Endothelial cell of umbilical vein (primary cell): ENCODE measurements at regions not wholly inside any gene's neighbourhood (a gene's known extent, or its start where the extent isn't known, plus 50 kb on each side); places are given as distances from the start of the nearest gene placed in this dataset.

Experiments used
- EZH2 ChIP-seq: IDR thresholded peaks from 2 replicates; pipeline ENCODE4 v1.6.1; 2012; ENCODE audit warnings: borderline replicate concordance, low read depth, mild to moderate bottlenecking, moderate library complexity, low read length, inconsistent platforms; ENCODE audit not compliant: severe bottlenecking
- FOS ChIP-seq: IDR thresholded peaks from 2 replicates; pipeline ENCODE4 v1.6.1; 2011; ENCODE audit warnings: mild to moderate bottlenecking, low read length, moderate library complexity, borderline replicate concordance; ENCODE audit not compliant: insufficient read depth
- GATA2 ChIP-seq: IDR thresholded peaks from 2 replicates; pipeline ENCODE4 v1.7.0; 2011; ENCODE audit warnings: low read depth, mild to moderate bottlenecking, moderate library complexity, mixed read lengths, low read length; ENCODE audit not compliant: insufficient read length, insufficient read depth
- JUN ChIP-seq: IDR thresholded peaks from 2 replicates; pipeline ENCODE4 v1.6.1; 2011; ENCODE audit warnings: borderline replicate concordance, low read depth; ENCODE audit not compliant: insufficient read length, insufficient read depth
- MYC ChIP-seq: IDR thresholded peaks from one replicate; pipeline ENCODE4 v1.6.1; 2011; ENCODE audit warnings: mild to moderate bottlenecking, low read depth, low read length
- POLR2A ChIP-seq: IDR thresholded peaks from 2 replicates; pipeline ENCODE4 v1.6.1; 2012; ENCODE audit warnings: low read depth, mild to moderate bottlenecking, control low read depth, low read length
- POLR2AphosphoS5 ChIP-seq: IDR thresholded peaks from 2 replicates; pipeline ENCODE4 v1.6.1; 2012; ENCODE audit warnings: low read depth, mild to moderate bottlenecking, control low read depth, low read length, moderate library complexity; ENCODE audit not compliant: insufficient read depth
- TF ChIP-seq, protein P1 (sequence below): IDR thresholded peaks from 2 replicates; pipeline ENCODE4 v1.6.1; 2011; ENCODE audit not compliant: insufficient read depth, insufficient read length
- TF ChIP-seq, protein P2 (sequence below), 2 donors: IDR thresholded peaks; 1 replicate in 1 of 2; 2 replicates in 1 of 2; pipeline ENCODE4 v1.5.1; 2011; ENCODE audit warnings: low read length in 2 of 2, mild to moderate bottlenecking in 2 of 2, moderate library complexity in 2 of 2, control low read depth in 1 of 2, inconsistent platforms in 1 of 2, low read depth in 1 of 2; ENCODE audit not compliant: insufficient read depth in 1 of 2; ENCODE audit errors: extremely low read depth in 1 of 2

GRCh38 chr21:16179773-16180172 is 450.0 kb downstream of the USP25 start:
- TF ChIP-seq, protein P1, sequence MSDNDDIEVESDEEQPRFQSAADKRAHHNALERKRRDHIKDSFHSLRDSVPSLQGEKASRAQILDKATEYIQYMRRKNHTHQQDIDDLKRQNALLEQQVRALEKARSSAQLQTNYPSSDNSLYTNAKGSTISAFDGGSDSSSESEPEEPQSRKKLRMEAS = no peak
- TF ChIP-seq POLR2A = no peak
- TF ChIP-seq EZH2 = no peak
- TF ChIP-seq, protein P2, sequence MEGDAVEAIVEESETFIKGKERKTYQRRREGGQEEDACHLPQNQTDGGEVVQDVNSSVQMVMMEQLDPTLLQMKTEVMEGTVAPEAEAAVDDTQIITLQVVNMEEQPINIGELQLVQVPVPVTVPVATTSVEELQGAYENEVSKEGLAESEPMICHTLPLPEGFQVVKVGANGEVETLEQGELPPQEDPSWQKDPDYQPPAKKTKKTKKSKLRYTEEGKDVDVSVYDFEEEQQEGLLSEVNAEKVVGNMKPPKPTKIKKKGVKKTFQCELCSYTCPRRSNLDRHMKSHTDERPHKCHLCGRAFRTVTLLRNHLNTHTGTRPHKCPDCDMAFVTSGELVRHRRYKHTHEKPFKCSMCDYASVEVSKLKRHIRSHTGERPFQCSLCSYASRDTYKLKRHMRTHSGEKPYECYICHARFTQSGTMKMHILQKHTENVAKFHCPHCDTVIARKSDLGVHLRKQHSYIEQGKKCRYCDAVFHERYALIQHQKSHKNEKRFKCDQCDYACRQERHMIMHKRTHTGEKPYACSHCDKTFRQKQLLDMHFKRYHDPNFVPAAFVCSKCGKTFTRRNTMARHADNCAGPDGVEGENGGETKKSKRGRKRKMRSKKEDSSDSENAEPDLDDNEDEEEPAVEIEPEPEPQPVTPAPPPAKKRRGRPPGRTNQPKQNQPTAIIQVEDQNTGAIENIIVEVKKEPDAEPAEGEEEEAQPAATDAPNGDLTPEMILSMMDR (IDR thresholded peaks at IDR 0.05; ENCODE audit: extremely low read depth in 1 of 2, insufficient read depth in 1 of 2, low read depth in 1 of 2, low read length in 2 of 2) = no peak
- TF ChIP-seq JUN = no peak
- TF ChIP-seq POLR2AphosphoS5 = no peak
- TF ChIP-seq GATA2 = no peak
- TF ChIP-seq MYC = no peak
- no peak for TF ChIP-seq FOS
